HG02798 (cell line): ENCODE measurements at regions not wholly inside any gene's neighbourhood (a gene's known extent, or its start where the extent isn't known, plus 50 kb on each side); places are given as distances from the start of the nearest gene placed in this dataset.
"Not testable (repeated sequence)": the region's sequence is repeated elsewhere in the genome, so short reads cannot be mapped to it uniquely, and the experiment has no call there.

Experiments used
- ATAC-seq: cut with Tn5 transposase; IDR thresholded peaks from one replicate; pipeline ENCODE4 v1.9.1; 2021; ENCODE audit warnings: mild to moderate bottlenecking; ENCODE audit not compliant: unreplicated experiment, poor library complexity

GRCh38 chr3:145411605-145412004, 749.4 kb downstream of the PLOD2 start:
- ATAC-seq: no peak

GRCh38 chr3:145417678-145418077, 743.3 kb downstream of the PLOD2 start:
- no peak for ATAC-seq

GRCh38 chr3:145422556-145422955, 738.4 kb downstream of the PLOD2 start:
- ATAC-seq: no peak

GRCh38 chr3:145427355-145427754, 733.6 kb downstream of the PLOD2 start:
- ATAC-seq: no peak

- no peak for ATAC-seq
These were observed 731.4 kb downstream of the PLOD2 start for GRCh38 chr3:145429546-145429945.

- no peak for ATAC-seq
These were observed 712.5 kb downstream of the PLOD2 start for GRCh38 chr3:145448436-145448835.

GRCh38 chr3:145450018-145450682, 710.8 kb downstream of the PLOD2 start:
- ATAC-seq: no peak

- ATAC-seq: no peak
These were observed 703.0 kb downstream of the PLOD2 start for GRCh38 chr3:145457825-145458552.

GRCh38 chr3:145459681-145460080, 701.3 kb downstream of the PLOD2 start:
- ATAC-seq: not testable (repeated sequence)

GRCh38 chr3:145471976-145472375, 689.0 kb downstream of the PLOD2 start:
- no peak for ATAC-seq

GRCh38 chr3:145482735-145483134, 678.2 kb downstream of the PLOD2 start:
- ATAC-seq: not testable (repeated sequence)

- no peak for ATAC-seq
These were observed 677.0 kb downstream of the PLOD2 start for GRCh38 chr3:145483992-145484391.

GRCh38 chr3:145489011-145489410, 672.0 kb downstream of the PLOD2 start:
- no peak for ATAC-seq

- no peak for ATAC-seq
These were observed 670.6 kb downstream of the PLOD2 start for GRCh38 chr3:145490088-145491048.

- ATAC-seq: no peak
These were observed 668.5 kb downstream of the PLOD2 start for GRCh38 chr3:145492456-145492855.

GRCh38 chr3:145517416-145517815, 643.6 kb downstream of the PLOD2 start:
- ATAC-seq: not testable (repeated sequence)

GRCh38 chr3:145518639-145519038, 642.3 kb downstream of the PLOD2 start:
- no peak for ATAC-seq

GRCh38 chr3:145519398-145520047, 641.5 kb downstream of the PLOD2 start:
- no peak for ATAC-seq

GRCh38 chr3:145522179-145522578, 638.8 kb downstream of the PLOD2 start:
- no peak for ATAC-seq

- no peak for ATAC-seq
These were observed 637.9 kb downstream of the PLOD2 start for GRCh38 chr3:145522893-145523651.
